Cardiac muscle cell (in vitro differentiated cells and primary cell): ENCODE measurements at regions not wholly inside any gene's neighbourhood (a gene's known extent, or its start where the extent isn't known, plus 50 kb on each side); places are given as distances from the start of the nearest gene placed in this dataset.

Source experiments
- DNase-seq, 2 donors: peaks; one replicate each; pipeline versions ENCODE4 v3.0.0 to v3.0.0-alpha.2; 2010 to 2017; ENCODE audit warnings: low read depth in 1 of 2, low spot score in 1 of 2
- H3K27ac ChIP-seq: fragments of 200-600 bp; sonication (generic); 2 replicates; pipeline ENCODE4 v1.5.1; 2016
- H3K27me3 ChIP-seq: fragments of 200-600 bp; sonication (generic); 2 replicates; pipeline ENCODE4 v1.6.0; 2016; ENCODE audit warnings: control low read depth
- H3K36me3 ChIP-seq: fragments of 200-600 bp; sonication (generic); 2 replicates; pipeline ENCODE4 v1.5.1; 2016; ENCODE audit warnings: control low read depth
- H3K4me1 ChIP-seq: fragments of 200-600 bp; sonication (generic); 2 replicates; pipeline ENCODE4 v1.8.1; 2017; ENCODE audit warnings: low read depth, mild to moderate bottlenecking, mixed run types
- H3K4me3 ChIP-seq: fragments of 200-600 bp; sonication (generic); 2 replicates; pipeline ENCODE4 v1.5.1; 2016; ENCODE audit warnings: mild to moderate bottlenecking
- H3K9me3 ChIP-seq: fragments of 200-600 bp; sonication (generic); 2 replicates; pipeline ENCODE4 v1.5.1; 2017; ENCODE audit warnings: low read depth, mild to moderate bottlenecking, control low read depth
- TF ChIP-seq, protein P1 (sequence below): IDR thresholded peaks from 2 replicates; pipeline ENCODE4 v1.5.1; 2012; ENCODE audit warnings: low read depth, mild to moderate bottlenecking, low read length

GRCh38 chr2:43171789-43172188 lies 54.6 kb downstream of the ZFP36L2 start:
- Histone ChIP-seq H3K27me3 (no peaks in the 10 kb centered on the region), H3K9me3 (no peaks in the 10 kb centered on the region), H3K27ac (peak overlapping the region; percentile 41), H3K36me3 (no peaks in the 10 kb centered on the region), H3K4me1 (peaks cover 26% of the 10 kb centered on the region), H3K4me3 (no peak overlapping the region)
- peak; percentile 61 to 70 for DNase-seq
- TF ChIP-seq, protein P1, sequence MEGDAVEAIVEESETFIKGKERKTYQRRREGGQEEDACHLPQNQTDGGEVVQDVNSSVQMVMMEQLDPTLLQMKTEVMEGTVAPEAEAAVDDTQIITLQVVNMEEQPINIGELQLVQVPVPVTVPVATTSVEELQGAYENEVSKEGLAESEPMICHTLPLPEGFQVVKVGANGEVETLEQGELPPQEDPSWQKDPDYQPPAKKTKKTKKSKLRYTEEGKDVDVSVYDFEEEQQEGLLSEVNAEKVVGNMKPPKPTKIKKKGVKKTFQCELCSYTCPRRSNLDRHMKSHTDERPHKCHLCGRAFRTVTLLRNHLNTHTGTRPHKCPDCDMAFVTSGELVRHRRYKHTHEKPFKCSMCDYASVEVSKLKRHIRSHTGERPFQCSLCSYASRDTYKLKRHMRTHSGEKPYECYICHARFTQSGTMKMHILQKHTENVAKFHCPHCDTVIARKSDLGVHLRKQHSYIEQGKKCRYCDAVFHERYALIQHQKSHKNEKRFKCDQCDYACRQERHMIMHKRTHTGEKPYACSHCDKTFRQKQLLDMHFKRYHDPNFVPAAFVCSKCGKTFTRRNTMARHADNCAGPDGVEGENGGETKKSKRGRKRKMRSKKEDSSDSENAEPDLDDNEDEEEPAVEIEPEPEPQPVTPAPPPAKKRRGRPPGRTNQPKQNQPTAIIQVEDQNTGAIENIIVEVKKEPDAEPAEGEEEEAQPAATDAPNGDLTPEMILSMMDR: no peak

GRCh38 chr2:43170405-43171105 lies 55.9 kb downstream of the ZFP36L2 start:
- Histone ChIP-seq H3K27ac (no peak overlapping the region), H3K4me1 (peaks cover 26% of the 10 kb centered on the region), H3K36me3 (no peaks in the 10 kb centered on the region), H3K27me3 (no peaks in the 10 kb centered on the region), H3K4me3 (no peak overlapping the region), H3K9me3 (no peaks in the 10 kb centered on the region)
- TF ChIP-seq, protein P1: no peak
- DNase-seq: no peak

DNA sequence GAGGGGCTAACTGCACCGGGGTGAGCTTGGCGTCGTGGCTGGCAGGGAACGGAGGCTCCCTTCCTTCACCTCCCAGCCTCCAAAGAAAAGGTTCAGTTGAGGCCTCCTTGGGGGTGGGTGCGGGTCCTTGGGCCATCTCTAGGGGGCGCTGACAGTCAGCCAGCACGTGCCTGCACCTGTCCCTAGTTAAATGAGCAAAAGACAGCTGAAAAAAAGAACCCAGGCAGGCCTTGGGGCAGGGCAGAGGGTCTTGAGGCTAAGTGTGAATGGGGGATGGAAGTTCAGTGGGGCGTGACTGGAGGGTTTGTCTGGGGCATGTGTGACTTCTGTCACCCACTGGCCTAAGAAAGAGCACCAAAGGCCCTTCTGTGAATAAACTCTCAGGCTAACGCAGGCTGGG lies 56.4 kb downstream of the ZFP36L2 start:
- H3K27me3 ChIP-seq: no peaks in the 10 kb centered on the region
- TF ChIP-seq, protein P1: peak; percentile 57
- no peak overlapping the region for H3K27ac ChIP-seq
- H3K36me3 ChIP-seq: no peaks in the 10 kb centered on the region
- H3K4me3 ChIP-seq: no peak overlapping the region
- H3K4me1 ChIP-seq: peaks cover 26% of the 10 kb centered on the region
- no peaks in the 10 kb centered on the region for H3K9me3 ChIP-seq
- DNase-seq: peak in 1 of 2 donors; percentile 38

- H3K4me1 ChIP-seq: peaks cover 26% of the 10 kb centered on the region
- H3K9me3 ChIP-seq: no peaks in the 10 kb centered on the region
- no peaks in the 10 kb centered on the region for H3K36me3 ChIP-seq
- H3K4me3 ChIP-seq: no peak overlapping the region
- DNase-seq: no peak
- TF ChIP-seq, protein P1: no peak
- H3K27me3 ChIP-seq: no peaks in the 10 kb centered on the region
- H3K27ac ChIP-seq: peak overlapping the region; percentile 36
Observed at GRCh38 chr2:43169099-43169945, 57.1 kb downstream of the ZFP36L2 start.

DNA sequence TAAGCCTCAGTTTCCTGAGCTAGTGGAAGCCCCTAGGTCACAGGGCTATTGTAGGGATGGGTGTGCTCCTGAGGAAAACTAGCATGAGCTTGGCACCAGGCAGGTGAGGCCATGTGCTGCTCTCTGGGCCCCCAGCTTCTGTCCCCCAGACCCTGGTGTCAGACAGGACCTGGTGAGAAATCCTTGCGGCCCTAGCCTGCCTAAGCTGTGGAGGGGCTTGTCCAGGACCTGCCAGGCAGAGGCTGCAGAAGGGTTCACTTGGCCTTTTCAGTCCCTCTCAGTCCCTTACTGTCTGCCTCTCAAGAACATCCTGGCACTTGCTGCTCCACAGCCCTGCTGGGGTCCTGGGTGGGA lies 58.4 kb downstream of the ZFP36L2 start:
- H3K36me3 ChIP-seq: no peaks in the 10 kb centered on the region
- no peak for DNase-seq
- no peaks in the 10 kb centered on the region for H3K9me3 ChIP-seq
- no peaks in the 10 kb centered on the region for H3K27me3 ChIP-seq
- TF ChIP-seq, protein P1: no peak
- no peak overlapping the region for H3K4me3 ChIP-seq
- H3K27ac ChIP-seq: peak overlapping the region; percentile 30
- H3K4me1 ChIP-seq: peaks cover 26% of the 10 kb centered on the region
